Smooth muscle cell (in vitro differentiated cells): ENCODE measurements at regions not wholly inside any gene's neighbourhood (a gene's known extent, or its start where the extent isn't known, plus 50 kb on each side); places are given as distances from the start of the nearest gene placed in this dataset.

Source experiments
- DNase-seq: peaks from one replicate; lab custom pipeline; 2025; ENCODE audit not compliant: unreplicated experiment; lab: John Stamatoyannopoulos, UW
- H2AFZ ChIP-seq: fragments of 200-600 bp; sonication (generic); 2 replicates; pipeline ENCODE4 v1.6.0; 2016; ENCODE audit warnings: antibody characterized with exemption, low read depth, mild to moderate bottlenecking
- H3F3A ChIP-seq: fragments of 200-600 bp; sonication (generic); 2 replicates; pipeline ENCODE4 v1.6.0; 2017; ENCODE audit warnings: antibody characterized with exemption, low read depth
- H3K27ac ChIP-seq: fragments of 200-600 bp; sonication (generic); 2 replicates; pipeline ENCODE4 v1.5.1; 2016; ENCODE audit warnings: low read depth, mild to moderate bottlenecking
- H3K27me3 ChIP-seq: fragments of 200-600 bp; sonication (generic); 2 replicates; pipeline ENCODE4 v1.6.1; 2016; ENCODE audit warnings: low read depth, mild to moderate bottlenecking
- H3K36me3 ChIP-seq: fragments of 200-600 bp; sonication (generic); 2 replicates; pipeline ENCODE4 v1.5.1; 2016; ENCODE audit warnings: low read depth
- H3K4me1 ChIP-seq: fragments of 200-600 bp; sonication (generic); 2 replicates; pipeline ENCODE4 v1.5.1; 2016; ENCODE audit warnings: low read depth
- H3K4me2 ChIP-seq: fragments of 200-600 bp; sonication (generic); 2 replicates; pipeline ENCODE4 v1.6.0; 2016; ENCODE audit warnings: mild to moderate bottlenecking
- H3K4me3 ChIP-seq: fragments of 200-600 bp; sonication (generic); 2 replicates; pipeline ENCODE4 v1.5.1; 2016; ENCODE audit warnings: mild to moderate bottlenecking
- H3K79me2 ChIP-seq: fragments of 200-600 bp; sonication (generic); 2 replicates; pipeline ENCODE4 v1.6.0; 2016; ENCODE audit warnings: low read depth, mild to moderate bottlenecking
- H3K9ac ChIP-seq: fragments of 200-600 bp; sonication (generic); 2 replicates; pipeline ENCODE4 v1.6.0; 2016; ENCODE audit warnings: low read depth
- H3K9me3 ChIP-seq: fragments of 200-600 bp; sonication (generic); replicated peaks from 2 replicates; pipeline ENCODE4 v1.5.1; 2016; ENCODE audit warnings: low read depth
- H4K20me1 ChIP-seq: fragments of 200-600 bp; sonication (generic); 2 replicates; pipeline ENCODE4 v1.6.0; 2016; ENCODE audit warnings: low read depth
- WGBS: methylation state at CpG from one replicate; pipeline ENCODE4 v1.1.7; 2016; ENCODE audit warnings: low lambda C conversion rate; 5-methylcytosine and 5-hydroxymethylcytosine counted together
- TF ChIP-seq, protein P1 (sequence below): fragments of 200-600 bp; sonication (generic); IDR thresholded peaks from 2 replicates; pipeline ENCODE4 v1.5.1; 2017; ENCODE audit warnings: borderline replicate concordance, mild to moderate bottlenecking, antibody characterized with exemption; ENCODE audit not compliant: insufficient read depth, poor library complexity, severe bottlenecking

DNA sequence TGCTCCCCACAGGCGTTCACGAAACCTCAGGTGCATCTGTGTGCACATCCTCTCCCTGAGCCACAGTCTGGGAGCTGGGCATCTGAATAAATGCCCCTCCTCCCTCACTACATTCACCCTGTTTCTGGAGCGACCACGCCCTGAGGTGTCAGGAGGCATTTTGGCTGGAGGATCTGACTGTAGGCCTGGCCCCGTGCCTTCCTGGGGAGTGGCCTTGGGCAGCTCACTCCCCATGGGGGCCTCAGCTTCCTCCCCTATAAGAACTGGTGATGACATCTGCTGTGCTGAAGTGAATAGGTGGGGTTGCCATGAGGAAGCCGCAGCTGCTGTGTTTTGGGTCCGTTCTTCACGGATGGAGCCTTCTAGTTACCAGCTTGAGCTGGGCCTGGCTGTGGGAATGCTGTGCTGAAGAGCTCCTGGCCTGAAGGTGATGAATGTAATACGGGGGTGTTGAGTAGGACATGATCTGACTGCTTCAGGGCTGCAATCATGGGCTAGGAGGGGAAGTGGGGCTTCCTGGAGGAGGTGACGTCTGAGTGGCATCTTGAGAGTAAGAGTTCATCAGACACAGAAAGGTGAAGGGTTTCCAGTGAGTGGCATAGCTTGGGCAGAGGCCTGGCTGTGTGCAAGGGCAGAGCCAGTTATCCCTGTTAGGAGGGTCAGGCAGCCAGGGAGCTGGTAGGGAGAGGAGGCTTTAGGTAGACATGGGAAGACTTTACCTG, 58.2 kb downstream of the GLI2 start:
- Histone ChIP-seq H3K4me1 (peaks cover 6% of the 10 kb centered on the region), H4K20me1 (peaks cover 96% of the 10 kb centered on the region), H3K27ac (no peak overlapping the region), H3K36me3 (no peaks in the 10 kb centered on the region), H3K79me2 (peaks cover 59% of the 10 kb centered on the region), H2AFZ (no peak overlapping the region), H3K9me3 (no peaks in the 10 kb centered on the region), H3K9ac (no peak overlapping the region), H3K27me3 (no peaks in the 10 kb centered on the region), H3F3A (no peaks in the 10 kb centered on the region), H3K4me2 (no peak overlapping the region), H3K4me3 (no peak overlapping the region)
- DNase-seq, result no peak
- 82% methylated on average over 10 of the region's 10 CpGs for WGBS
- TF ChIP-seq, protein P1, sequence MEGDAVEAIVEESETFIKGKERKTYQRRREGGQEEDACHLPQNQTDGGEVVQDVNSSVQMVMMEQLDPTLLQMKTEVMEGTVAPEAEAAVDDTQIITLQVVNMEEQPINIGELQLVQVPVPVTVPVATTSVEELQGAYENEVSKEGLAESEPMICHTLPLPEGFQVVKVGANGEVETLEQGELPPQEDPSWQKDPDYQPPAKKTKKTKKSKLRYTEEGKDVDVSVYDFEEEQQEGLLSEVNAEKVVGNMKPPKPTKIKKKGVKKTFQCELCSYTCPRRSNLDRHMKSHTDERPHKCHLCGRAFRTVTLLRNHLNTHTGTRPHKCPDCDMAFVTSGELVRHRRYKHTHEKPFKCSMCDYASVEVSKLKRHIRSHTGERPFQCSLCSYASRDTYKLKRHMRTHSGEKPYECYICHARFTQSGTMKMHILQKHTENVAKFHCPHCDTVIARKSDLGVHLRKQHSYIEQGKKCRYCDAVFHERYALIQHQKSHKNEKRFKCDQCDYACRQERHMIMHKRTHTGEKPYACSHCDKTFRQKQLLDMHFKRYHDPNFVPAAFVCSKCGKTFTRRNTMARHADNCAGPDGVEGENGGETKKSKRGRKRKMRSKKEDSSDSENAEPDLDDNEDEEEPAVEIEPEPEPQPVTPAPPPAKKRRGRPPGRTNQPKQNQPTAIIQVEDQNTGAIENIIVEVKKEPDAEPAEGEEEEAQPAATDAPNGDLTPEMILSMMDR, result no peak

DNA sequence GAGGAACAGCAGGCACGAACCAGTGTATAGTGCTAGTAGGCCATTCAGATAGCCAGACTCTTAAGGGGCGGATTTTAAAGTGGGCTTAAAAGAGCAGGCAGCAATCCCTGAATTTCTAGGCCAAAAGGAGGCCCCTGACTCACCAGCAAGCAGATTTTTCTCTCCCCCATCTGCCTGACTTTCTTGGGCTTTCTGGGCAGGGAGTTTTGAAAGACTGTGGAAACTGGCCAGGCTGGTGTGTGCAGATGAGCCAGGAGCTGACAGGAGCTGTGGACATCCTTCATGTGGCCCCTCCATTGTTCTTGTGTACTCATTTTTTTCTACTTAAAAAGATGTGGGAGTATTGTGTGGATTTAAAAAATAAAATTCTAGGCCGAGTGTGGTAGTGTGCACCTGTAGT, 59.0 kb downstream of the GLI2 start:
- Histone ChIP-seq H3K9me3 (no peaks in the 10 kb centered on the region), H3K36me3 (no peaks in the 10 kb centered on the region), H4K20me1 (peaks cover 90% of the 10 kb centered on the region), H3K27ac (no peak overlapping the region), H3K9ac (no peak overlapping the region), H3K4me3 (no peak overlapping the region), H3F3A (no peaks in the 10 kb centered on the region), H3K4me1 (peaks cover 6% of the 10 kb centered on the region), H3K27me3 (no peaks in the 10 kb centered on the region), H2AFZ (no peak overlapping the region), H3K79me2 (peaks cover 61% of the 10 kb centered on the region), H3K4me2 (no peak overlapping the region)
- TF ChIP-seq, protein P1, result no peak
- DNase-seq, result no peak
- WGBS, result 82% methylated on average over 3 of the region's 3 CpGs

DNA sequence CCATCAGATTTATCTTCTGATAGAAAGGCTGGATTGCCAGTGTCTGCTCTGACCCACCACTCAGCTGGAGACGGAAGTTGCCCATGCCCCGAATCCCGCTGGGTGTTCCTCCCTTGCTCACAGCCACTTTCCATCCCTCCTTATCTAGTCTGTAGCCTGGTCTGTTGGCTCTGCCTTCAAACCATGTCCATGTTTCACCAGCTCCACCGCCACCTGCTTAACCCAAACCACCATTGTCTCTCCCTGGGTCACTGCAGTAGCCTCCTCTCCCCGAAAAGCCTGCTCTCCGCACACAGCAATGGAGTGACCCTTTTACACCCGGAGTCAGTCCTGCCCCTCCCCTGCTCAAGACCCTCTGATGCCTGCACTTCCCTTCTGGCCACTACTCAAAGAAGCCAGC, 60.4 kb downstream of the GLI2 start:
- Histone ChIP-seq H3K4me2 (no peak overlapping the region), H3K79me2 (peaks cover 50% of the 10 kb centered on the region), H3K9me3 (no peaks in the 10 kb centered on the region), H3F3A (no peaks in the 10 kb centered on the region), H3K27ac (no peak overlapping the region), H3K36me3 (no peaks in the 10 kb centered on the region), H3K9ac (no peak overlapping the region), H3K4me1 (peaks cover 6% of the 10 kb centered on the region), H3K4me3 (no peak overlapping the region), H3K27me3 (no peaks in the 10 kb centered on the region), H2AFZ (no peak overlapping the region), H4K20me1 (peaks cover 81% of the 10 kb centered on the region)
- no peak for DNase-seq
- TF ChIP-seq, protein P1, result no peak
- 94% methylated on average over 7 of the region's 7 CpGs for WGBS

DNA sequence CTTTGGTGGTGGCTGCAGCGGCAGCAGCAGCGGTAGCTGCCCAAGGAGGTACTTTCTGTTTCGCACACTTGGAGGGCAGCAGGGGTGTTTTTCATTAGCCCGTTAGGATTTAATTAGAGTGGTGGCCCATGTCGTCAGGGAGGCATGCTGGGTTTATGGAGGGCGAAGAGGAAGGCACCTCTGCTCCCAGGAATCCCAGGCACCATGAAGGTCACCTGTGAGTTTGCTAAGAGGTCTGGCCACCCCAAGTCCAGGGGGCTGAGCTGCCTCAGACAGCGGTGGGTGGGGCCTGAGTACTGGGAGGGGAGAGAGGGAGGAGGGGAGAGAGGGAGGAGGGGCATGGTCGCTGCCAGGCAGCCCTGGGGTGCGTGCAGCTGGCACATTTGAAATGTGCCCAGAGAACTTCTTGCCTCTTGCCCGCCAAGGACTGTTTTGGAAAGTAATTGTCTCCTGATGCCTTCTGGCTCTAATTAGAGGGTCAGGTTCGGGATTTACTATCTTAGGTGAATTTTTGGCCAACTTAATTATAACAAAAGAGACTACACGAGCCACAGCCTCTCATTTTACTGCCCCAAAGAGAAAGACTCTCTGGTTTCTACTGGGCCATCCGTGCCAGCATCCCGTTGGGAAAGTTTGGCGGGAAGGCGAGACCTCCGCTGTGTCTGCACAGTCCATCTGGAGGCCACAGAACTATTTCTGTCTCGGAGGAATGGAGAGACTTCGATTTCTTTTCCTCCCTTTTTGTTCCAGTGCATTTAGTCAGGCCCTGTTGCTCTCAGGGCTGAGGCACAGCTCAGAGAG, 62.0 kb downstream of the GLI2 start:
- no peak overlapping the region for H3K27ac ChIP-seq
- no peak overlapping the region for H3K9ac ChIP-seq
- peaks cover 42% of the 10 kb centered on the region for H3K79me2 ChIP-seq
- H3K4me2 ChIP-seq, result no peak overlapping the region
- no peak overlapping the region for H2AFZ ChIP-seq
- WGBS, result 90% methylated on average over 17 of the region's 19 CpGs
- no peak for DNase-seq
- no peaks in the 10 kb centered on the region for H3K27me3 ChIP-seq
- TF ChIP-seq, protein P1, result no peak
- H4K20me1 ChIP-seq, result peaks cover 77% of the 10 kb centered on the region
- H3K9me3 ChIP-seq, result no peaks in the 10 kb centered on the region
- H3K4me1 ChIP-seq, result peaks cover 6% of the 10 kb centered on the region
- no peaks in the 10 kb centered on the region for H3K36me3 ChIP-seq
- H3K4me3 ChIP-seq, result no peak overlapping the region
- no peaks in the 10 kb centered on the region for H3F3A ChIP-seq
